ENCODE measurements at regions not wholly inside any gene's neighbourhood (a gene's known extent, or its start where the extent isn't known, plus 50 kb on each side); places are given as distances from the start of the nearest gene placed in this dataset.

DNA sequence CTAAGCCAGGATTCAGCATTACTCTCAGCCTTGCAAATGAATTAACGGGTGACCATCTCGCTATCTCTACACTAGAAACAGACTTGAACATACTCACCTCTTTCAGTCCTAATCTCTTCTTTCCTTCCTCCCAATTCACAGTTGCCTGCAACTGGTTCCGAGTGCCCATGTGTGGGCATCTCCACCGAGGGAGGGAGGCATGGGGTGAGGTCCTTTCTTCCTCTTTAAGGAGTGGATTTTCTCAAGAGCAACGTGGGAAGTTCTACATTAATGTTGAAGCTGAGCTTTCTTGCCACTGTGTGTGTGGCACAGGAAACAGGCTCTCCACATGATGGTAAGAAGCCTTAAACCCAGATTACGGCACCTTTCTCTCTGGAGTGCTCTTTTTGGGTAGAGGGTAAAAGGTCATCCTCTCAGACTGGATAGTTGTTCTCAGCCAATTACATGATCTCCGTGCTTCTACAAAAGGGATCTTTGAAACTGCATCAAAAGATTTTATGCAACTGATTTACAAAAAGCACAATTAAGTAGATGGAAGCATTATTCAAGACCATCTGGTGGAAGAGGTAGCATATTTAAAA is 286.8 kb upstream of the NR2F2 start:
- Mint-ChIP-seq H3K9me3 (peaks cover 0 to 4% (median 0%) of the 10 kb centered on the region in 6 donors), H3K27me3 (ENCODE audit: low read depth in 3 of 3) (peaks cover 10 to 16% (median 14%) of the 10 kb centered on the region in 3 donors), H3K4me3 (peak overlapping the region in 1 of 5 donors; percentile 11), H3K36me3 (no peaks in the 10 kb centered on the region), H3K4me1 (peaks cover 10 to 14% of the 10 kb centered on the region in 2 donors), H3K27ac (no peak overlapping the region)
- no peak for DNase-seq

DNA sequence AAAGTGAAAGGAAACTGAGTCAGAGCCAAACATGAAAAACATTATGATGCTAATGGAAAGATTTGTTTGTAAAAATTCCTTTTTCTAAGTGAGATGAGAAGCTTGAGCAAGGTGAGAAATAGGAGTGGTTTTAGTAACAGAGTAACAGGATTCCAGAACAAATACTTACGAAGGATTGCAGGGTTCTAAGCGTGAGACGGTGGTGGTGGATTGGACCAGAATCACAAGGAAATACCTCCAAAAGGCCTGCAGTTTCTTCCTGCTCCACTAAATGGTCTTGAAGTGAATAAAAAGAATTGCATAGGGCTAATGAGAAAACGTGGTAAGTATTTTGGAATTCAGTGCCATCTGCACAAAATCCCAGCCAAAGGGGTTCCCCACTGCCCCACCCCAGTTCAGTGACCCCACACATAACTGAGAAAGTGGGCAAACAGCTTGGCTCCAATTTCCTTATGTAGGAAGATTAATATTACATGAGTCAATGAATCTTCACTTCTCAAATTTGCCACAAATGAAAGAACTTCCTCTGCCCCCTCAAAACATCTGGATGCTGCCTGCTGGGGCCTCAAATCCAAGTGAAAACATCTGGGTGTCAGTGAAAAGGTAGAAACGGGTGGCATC is 283.8 kb upstream of the NR2F2 start:
- no peak for DNase-seq
- peaks cover 10 to 14% of the 10 kb centered on the region in 2 donors for H3K4me1 Mint-ChIP-seq
- no peak overlapping the region for H3K4me3 Mint-ChIP-seq
- H3K27ac Mint-ChIP-seq: no peak overlapping the region
- no peaks in the 10 kb centered on the region for H3K36me3 Mint-ChIP-seq
- peaks cover 0 to 3% (median 0%) of the 10 kb centered on the region in 6 donors for H3K9me3 Mint-ChIP-seq
- peaks cover 13 to 25% (median 24%) of the 10 kb centered on the region in 3 donors for H3K27me3 Mint-ChIP-seq (ENCODE audit: low read depth in 3 of 3)

DNA sequence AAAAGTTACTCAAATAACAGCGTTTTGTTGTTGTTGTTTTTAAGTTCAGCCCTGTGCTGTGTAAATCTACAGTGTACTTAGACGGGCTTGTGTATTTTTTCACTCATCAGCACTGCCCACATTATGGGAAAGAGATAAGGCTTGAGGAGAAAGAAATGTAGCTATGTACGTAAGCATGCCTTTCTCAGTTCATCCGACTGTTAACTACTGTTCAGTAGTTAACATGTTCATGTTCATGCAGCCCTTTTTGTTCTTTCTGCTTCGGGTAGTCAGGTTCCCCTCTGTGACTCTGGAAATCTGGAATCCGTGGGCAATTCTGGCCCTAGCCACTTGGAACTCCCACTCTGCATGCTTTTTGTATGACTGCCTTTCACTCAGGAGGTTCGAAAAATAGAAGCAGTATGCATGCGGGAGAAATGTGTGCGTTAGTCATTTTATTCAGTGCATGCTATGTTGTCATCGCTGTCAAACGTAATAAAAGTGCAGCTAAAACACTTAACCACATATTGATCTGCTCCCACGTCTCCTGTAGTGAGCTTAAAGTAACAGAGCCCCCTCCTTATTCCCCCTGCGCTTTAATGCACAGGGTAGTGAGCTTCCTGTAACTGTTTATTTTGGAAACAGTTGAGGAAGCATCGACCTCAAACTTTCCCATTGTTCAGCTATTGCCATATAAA is 283.1 kb upstream of the NR2F2 start:
- Mint-ChIP-seq H3K4me1 (peaks cover 11 to 14% of the 10 kb centered on the region in 2 donors), H3K9me3 (peaks cover 0 to 3% (median 0%) of the 10 kb centered on the region in 6 donors), H3K27me3 (ENCODE audit: low read depth in 3 of 3) (peaks cover 15 to 28% (median 26%) of the 10 kb centered on the region in 3 donors), H3K4me3 (no peak overlapping the region), H3K27ac (no peak overlapping the region), H3K36me3 (no peaks in the 10 kb centered on the region)
- no peak for DNase-seq

DNA sequence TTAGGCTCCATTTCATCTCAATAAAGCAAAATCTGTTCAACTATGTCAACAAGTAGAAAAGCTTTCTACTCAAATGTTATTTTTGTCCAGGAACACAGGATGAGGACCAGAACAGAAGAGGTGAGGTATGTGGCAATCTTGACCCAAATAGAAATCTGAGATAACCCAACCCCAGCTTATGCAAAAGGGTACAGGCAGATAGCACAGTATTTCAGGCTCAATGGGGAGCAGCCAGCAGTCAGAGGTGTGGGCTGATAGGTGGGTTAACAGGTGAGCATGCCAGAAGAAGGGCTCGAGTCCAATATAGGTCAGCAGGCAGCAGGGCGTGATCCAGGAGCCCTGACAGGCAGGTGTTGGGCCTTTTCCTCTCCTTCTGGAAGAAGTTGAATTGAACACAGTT is 281.2 kb upstream of the NR2F2 start:
- no peak overlapping the region for H3K4me3 Mint-ChIP-seq
- DNase-seq: no peak
- H3K27me3 Mint-ChIP-seq (ENCODE audit: low read depth in 3 of 3): peaks cover 9 to 30% (median 23%) of the 10 kb centered on the region in 3 donors
- H3K9me3 Mint-ChIP-seq: peaks cover 0 to 2% (median 0%) of the 10 kb centered on the region in 6 donors
- peaks cover 8 to 17% of the 10 kb centered on the region in 2 donors for H3K4me1 Mint-ChIP-seq
- H3K27ac Mint-ChIP-seq: no peak overlapping the region
- H3K36me3 Mint-ChIP-seq: no peaks in the 10 kb centered on the region

DNA sequence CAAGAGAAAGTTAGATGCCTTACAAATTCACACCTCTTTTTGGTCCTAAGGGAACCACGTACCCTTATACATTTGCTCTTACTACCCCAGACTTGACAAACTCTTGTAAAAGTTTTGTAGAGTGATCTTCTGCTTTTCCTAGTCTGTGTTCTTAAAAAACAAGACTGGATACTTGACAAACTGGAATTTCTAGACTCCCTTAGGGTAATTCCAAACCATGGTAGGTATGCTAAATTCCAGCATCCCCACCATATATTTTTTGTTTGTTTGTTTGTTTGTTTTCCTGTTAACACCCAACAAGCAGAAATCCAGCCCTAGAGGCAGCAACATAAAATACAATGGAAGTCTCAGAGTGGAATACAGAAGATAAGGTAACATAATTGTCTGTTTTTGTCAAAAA is 280.7 kb upstream of the NR2F2 start:
- H3K9me3 Mint-ChIP-seq: peaks cover 0 to 2% (median 0%) of the 10 kb centered on the region in 6 donors

DNA sequence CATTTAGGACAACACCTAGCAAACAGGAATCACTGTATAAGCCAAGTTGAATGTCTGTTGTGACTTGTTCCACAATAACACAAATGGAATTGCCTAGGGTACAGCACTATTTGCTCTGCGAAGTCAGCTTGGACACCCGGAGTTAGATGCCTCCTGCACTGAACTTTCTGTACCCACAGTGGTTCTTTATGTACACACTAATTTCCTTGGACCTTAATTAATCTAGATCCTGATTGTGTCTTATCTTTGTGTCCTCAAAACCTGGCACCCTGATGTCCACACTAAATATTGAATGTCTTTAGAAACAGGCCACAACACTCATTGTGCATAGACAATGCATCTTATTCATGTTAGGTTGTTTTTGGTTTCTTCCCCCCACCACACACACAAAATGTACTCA is 278.9 kb upstream of the NR2F2 start:
- peaks cover 9 to 33% (median 23%) of the 10 kb centered on the region in 3 donors for H3K27me3 Mint-ChIP-seq (ENCODE audit: low read depth in 3 of 3)
- no peak for DNase-seq
- no peaks in the 10 kb centered on the region for H3K36me3 Mint-ChIP-seq
- peaks cover 0 to 2% (median 0%) of the 10 kb centered on the region in 6 donors for H3K9me3 Mint-ChIP-seq
- H3K4me1 Mint-ChIP-seq: peaks cover 8 to 17% of the 10 kb centered on the region in 2 donors
- H3K4me3 Mint-ChIP-seq: no peak overlapping the region
- no peak overlapping the region for H3K27ac Mint-ChIP-seq

More for the DNA sequence above, 280.7 kb upstream of the NR2F2 start:
- Mint-ChIP-seq H3K27ac (no peak overlapping the region), H3K4me1 (peaks cover 8 to 17% of the 10 kb centered on the region in 2 donors), H3K4me3 (no peak overlapping the region), H3K36me3 (no peaks in the 10 kb centered on the region), H3K27me3 (ENCODE audit: low read depth in 3 of 3) (peaks cover 9 to 30% (median 23%) of the 10 kb centered on the region in 3 donors)
- DNase-seq: no peak

DNA sequence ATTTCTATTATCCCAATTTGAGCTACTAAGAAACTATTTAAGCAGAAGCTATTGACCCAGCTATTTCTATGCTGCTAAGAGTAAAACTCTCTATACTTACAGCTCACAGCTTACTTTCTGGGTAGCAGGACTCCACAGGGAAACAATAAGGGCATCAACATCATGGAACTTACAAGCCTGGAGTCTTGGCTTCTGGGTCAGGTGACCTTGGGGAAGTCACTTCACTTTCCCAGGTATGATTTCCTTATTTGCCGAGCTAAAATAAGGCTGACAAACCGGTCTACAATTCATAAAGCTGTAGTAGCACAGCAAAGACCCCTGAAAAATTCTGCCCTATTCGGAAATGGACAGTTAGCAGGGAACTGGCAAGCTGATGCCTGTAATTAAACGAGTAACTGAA is 278.3 kb upstream of the NR2F2 start:
- Mint-ChIP-seq H3K36me3 (no peaks in the 10 kb centered on the region), H3K9me3 (peaks cover 0 to 2% (median 0%) of the 10 kb centered on the region in 6 donors), H3K4me3 (peak overlapping the region in 1 of 5 donors; percentile 25), H3K27ac (no peak overlapping the region), H3K27me3 (ENCODE audit: low read depth in 3 of 3) (peaks cover 9 to 33% (median 23%) of the 10 kb centered on the region in 3 donors), H3K4me1 (peaks cover 8 to 17% of the 10 kb centered on the region in 2 donors)
- no peak for DNase-seq

DNA sequence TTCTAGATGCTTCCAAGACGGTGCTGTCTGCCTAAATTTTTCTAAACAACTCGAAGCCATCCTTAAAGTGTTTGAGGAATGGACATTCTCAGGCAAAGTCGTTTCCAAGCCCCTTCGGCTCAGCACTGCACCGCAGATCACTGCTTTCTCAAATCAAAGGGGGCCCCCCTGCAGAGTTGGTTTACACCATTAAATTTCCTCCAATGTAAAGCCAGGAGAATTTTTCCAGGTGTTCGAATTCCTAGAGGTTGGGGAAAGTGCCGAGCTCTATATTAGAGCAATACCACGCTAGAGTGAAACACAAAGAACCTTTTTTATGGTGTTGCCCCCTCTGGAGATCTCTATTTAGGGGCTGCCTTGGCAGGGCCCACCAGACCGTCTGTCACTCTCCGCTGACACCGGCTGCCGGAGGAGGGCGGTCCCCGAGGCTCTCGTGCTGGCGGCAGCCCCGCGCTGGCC is 277.9 kb upstream of the NR2F2 start:
- peak overlapping the region in 1 of 5 donors; percentile 25 for H3K4me3 Mint-ChIP-seq
- H3K9me3 Mint-ChIP-seq: peaks cover 0 to 2% (median 0%) of the 10 kb centered on the region in 6 donors
- peaks cover 9 to 33% (median 23%) of the 10 kb centered on the region in 3 donors for H3K27me3 Mint-ChIP-seq (ENCODE audit: low read depth in 3 of 3)

DNA sequence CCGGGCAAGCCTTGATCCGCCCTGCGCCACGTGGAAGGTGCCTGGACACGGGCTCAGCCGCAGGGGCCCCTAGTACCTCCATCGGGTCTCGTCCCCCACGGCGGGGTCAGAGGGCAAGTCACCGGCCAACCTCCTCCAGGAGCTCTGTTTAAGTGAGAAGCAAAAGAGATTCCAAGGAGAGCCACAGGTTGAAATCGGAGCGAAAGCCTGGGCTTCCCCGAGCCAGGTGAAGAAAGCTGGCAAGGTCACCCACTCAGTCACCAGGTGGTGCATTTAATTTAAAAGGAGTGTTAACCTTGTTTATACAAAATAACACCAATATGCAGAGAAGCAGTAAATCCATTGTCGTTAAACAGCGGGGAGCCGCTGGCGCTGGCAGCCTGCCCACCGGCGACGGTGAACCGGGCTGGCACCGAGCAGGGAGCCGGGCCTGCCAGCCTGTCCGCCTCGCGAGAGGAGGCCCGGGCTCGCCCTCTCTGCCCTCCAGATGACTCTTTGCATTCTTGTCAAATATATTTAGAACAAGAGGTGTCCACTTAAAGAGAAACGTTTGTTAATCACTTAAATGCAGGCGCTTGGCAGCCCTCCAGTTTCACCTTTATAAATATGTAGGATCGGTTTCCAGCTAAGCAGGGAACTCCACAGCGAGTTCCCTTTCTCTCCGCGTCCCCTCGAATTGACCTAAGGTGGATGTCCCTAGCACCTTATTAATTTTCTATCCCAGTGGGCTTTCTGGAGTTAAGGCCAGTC is 277.3 kb upstream of the NR2F2 start:
- H3K9me3 Mint-ChIP-seq: peaks cover 0 to 2% (median 0%) of the 10 kb centered on the region in 6 donors
- peaks cover 11 to 22% of the 10 kb centered on the region in 2 donors for H3K4me1 Mint-ChIP-seq
- H3K4me3 Mint-ChIP-seq: peak overlapping the region; percentile 27 to 80 (median 75)
- H3K36me3 Mint-ChIP-seq: peaks cover 0 to 4% (median 0%) of the 10 kb centered on the region in 3 donors
- H3K27me3 Mint-ChIP-seq (ENCODE audit: low read depth in 3 of 3): peaks cover 9 to 33% (median 20%) of the 10 kb centered on the region in 3 donors
- H3K27ac Mint-ChIP-seq: no peak overlapping the region
- DNase-seq: no peak

More for the DNA sequence above, 277.9 kb upstream of the NR2F2 start:
- H3K27ac Mint-ChIP-seq: no peak overlapping the region
- DNase-seq: no peak
- H3K4me1 Mint-ChIP-seq: peaks cover 8 to 17% of the 10 kb centered on the region in 2 donors
- H3K36me3 Mint-ChIP-seq: no peaks in the 10 kb centered on the region

DNA sequence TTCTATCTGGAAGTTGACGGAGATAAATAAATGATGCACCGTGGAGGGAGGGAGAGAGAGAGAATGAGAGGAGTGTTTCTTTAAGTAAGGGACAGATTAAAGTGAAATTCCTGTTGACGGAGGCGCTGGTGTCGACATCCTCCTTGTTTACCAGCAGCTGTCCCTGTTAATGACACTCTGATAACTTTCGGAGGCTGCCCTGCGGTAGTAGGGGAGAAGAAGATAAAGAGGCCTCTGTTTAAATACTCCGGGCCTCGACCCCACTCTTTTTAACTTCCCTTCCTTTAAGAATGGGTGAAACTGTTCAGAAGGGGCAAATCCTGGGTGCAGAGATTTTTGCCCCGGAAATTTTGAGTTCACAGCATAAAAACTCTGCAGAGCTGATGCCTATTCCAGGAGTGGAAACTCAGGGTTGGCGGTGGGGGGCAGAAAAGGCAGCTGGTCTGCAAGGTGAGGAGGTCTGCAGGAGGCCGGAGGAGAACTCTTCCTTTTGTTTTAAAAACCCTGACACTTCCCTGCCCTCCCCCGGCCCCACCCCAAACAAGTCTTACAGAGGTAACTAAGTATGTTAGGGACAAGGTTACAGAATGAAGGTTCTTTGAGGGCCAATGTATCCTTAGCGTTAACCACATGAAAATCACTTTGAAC is 276.6 kb upstream of the NR2F2 start:
- Mint-ChIP-seq H3K27me3 (ENCODE audit: low read depth in 3 of 3) (peaks cover 9 to 26% (median 21%) of the 10 kb centered on the region in 3 donors), H3K4me3 (peak overlapping the region; percentile 27 to 80 (median 57)), H3K36me3 (peaks cover 0 to 7% (median 0%) of the 10 kb centered on the region in 3 donors), H3K4me1 (peaks cover 14 to 27% of the 10 kb centered on the region in 2 donors), H3K9me3 (peaks cover 0 to 2% (median 0%) of the 10 kb centered on the region in 6 donors), H3K27ac (no peak overlapping the region)
- no peak for DNase-seq

DNA sequence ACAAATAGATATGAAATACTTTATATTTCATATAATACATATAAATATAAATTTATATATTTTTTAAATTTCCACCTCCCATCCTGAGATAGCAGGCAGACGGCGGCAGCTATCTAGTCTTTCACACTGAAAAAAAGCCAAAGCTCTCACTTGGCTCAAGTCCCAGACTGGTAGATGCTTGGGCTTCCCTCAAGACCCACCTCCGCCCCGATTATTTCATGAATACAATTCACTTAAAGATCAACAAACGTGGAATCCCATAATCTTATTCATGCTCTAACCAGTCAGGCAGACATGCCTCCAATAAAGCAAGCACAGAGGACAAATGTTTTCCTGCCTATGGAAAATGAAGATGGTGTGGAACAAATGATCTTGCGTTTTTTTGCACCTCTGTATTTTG is 275.9 kb upstream of the NR2F2 start:
- H3K9me3 Mint-ChIP-seq: peaks cover 0 to 2% (median 0%) of the 10 kb centered on the region in 6 donors
- H3K4me1 Mint-ChIP-seq: peaks cover 14 to 27% of the 10 kb centered on the region in 2 donors
- H3K36me3 Mint-ChIP-seq: peaks cover 0 to 7% (median 0%) of the 10 kb centered on the region in 3 donors
- H3K4me3 Mint-ChIP-seq: no peak overlapping the region
- DNase-seq: no peak
- H3K27ac Mint-ChIP-seq: no peak overlapping the region
- peaks cover 9 to 25% (median 15%) of the 10 kb centered on the region in 3 donors for H3K27me3 Mint-ChIP-seq (ENCODE audit: low read depth in 3 of 3)

DNA sequence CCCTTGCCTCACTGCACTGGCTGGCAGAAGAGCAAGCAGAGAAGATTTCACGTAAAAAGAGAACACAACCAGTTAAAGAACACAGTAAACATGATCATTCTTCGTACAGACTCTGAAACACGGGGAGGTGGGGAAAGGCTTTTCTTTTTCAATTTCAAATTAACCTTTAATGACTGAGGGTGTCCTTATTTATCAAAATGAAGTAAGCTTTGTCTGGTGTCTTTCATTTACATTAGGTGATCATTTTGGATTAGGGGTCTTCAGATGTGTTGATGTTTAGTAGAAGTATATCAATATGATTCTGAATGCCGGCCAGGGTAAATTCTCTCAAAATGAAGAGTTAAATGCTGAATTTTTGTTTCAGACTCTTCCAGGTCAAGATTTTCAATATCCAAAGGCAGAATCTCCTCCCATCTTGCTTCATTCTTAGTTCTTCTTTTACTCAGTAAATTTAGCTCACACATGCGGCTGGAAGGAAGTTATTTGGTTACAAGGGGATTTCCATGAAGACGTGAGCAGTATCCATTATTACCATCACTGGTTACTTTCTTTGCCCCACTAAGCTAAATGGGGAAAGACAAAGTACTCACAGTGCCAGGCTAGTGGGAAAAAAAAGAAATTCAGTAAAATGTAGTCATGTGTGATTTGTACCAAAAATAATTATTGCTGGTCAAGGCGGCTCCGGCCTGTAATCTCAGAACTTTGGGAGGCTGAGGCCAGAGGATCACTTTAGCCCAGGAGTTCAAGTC is 272.2 kb upstream of the NR2F2 start:
- no peak overlapping the region for H3K4me3 Mint-ChIP-seq
- peaks cover 1 to 24% (median 11%) of the 10 kb centered on the region in 3 donors for H3K27me3 Mint-ChIP-seq (ENCODE audit: low read depth in 3 of 3)
- peaks cover 0 to 7% (median 0%) of the 10 kb centered on the region in 3 donors for H3K36me3 Mint-ChIP-seq
- peaks cover 10 to 16% of the 10 kb centered on the region in 2 donors for H3K4me1 Mint-ChIP-seq
- DNase-seq: peak in 1 of 3 donors; percentile 12
- H3K9me3 Mint-ChIP-seq: no peaks in the 10 kb centered on the region
- H3K27ac Mint-ChIP-seq: no peak overlapping the region

All from immature natural killer cell (primary cell).